Astrocyte of the cerebellum (primary cell): ENCODE measurements at regions not wholly inside any gene's neighbourhood (a gene's known extent, or its start where the extent isn't known, plus 50 kb on each side); places are given as distances from the start of the nearest gene placed in this dataset.

Source experiments
- DNase-seq: peaks from one replicate; pipeline ENCODE4 v3.0.0-alpha.2; 2011; ENCODE audit warnings: low read depth
- H3K4me3 ChIP-seq: 2 replicates; pipeline ENCODE4 v1.5.1; 2011; ENCODE audit warnings: mild to moderate bottlenecking, low read depth, low read length, moderate library complexity
- in situ Hi-C: cut with HindIII; loops from 2 replicates; pipeline ENCODE4 v1.10.0; 2017; ENCODE audit warnings: low sequenced_read_pairs
- TF ChIP-seq, protein P1 (sequence below): IDR thresholded peaks from 2 replicates; pipeline ENCODE4 v1.5.1; 2012; ENCODE audit warnings: low read length, low read depth, moderate library complexity, mild to moderate bottlenecking; ENCODE audit errors: missing control alignments

DNA sequence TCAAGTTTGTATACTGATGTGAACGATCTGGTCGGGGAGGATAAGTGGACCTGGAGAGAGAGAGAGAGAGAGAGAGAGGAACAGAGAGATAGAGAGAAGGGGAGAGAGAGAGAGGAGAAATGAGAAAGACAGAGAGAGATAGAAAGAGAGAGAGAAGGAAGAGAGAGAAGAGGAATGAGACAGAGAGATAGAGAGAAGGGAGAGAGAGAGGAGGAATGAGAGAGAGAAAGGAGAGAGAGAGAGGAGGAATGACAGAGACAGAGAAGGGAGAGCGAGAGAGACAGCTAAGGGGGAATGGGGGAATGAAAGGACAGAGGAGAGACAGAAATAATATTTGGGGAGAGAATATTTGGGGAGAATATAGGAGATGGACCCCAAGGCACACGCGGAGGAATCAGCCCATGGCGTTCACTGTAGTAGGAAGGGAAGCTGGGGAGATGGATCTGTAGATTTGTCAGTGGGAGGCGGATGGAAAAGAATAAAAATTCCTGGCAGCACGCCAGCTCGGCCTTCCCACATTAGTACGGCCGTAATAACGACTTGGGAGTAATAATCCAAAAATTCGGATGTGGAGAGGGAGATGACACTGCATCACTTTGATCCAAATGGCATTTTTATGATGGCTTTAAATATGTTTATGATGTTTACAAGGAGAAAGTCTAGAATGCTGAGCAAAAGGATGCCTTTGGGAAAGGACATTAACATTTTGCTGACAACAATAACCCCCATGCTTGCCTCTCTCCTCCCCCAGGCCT, 159.8 kb upstream of the KCNJ6 start:
- TF ChIP-seq, protein P1, sequence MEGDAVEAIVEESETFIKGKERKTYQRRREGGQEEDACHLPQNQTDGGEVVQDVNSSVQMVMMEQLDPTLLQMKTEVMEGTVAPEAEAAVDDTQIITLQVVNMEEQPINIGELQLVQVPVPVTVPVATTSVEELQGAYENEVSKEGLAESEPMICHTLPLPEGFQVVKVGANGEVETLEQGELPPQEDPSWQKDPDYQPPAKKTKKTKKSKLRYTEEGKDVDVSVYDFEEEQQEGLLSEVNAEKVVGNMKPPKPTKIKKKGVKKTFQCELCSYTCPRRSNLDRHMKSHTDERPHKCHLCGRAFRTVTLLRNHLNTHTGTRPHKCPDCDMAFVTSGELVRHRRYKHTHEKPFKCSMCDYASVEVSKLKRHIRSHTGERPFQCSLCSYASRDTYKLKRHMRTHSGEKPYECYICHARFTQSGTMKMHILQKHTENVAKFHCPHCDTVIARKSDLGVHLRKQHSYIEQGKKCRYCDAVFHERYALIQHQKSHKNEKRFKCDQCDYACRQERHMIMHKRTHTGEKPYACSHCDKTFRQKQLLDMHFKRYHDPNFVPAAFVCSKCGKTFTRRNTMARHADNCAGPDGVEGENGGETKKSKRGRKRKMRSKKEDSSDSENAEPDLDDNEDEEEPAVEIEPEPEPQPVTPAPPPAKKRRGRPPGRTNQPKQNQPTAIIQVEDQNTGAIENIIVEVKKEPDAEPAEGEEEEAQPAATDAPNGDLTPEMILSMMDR = no peak
- DNase-seq = no peak
- in situ Hi-C loops = no loop called here
- H3K4me3 ChIP-seq = no peak overlapping the region

DNA sequence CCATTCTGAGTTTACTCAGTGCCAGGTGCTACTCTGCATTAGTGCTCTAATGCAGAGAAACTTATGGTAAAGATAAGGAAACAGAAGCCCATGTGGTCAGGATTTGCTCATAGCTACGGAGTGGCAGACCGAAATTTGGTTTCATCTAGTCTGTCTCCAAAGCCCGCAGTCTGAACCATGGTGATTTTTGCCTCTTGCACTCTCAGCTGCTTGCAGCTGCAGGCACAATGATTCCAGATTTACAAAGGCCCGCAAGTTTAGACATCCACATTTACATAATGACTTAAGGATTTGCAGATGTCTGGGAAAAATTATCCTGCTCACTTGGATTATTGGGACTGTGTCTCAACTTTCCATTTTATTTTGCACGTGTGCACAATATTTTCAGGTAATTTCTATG, 161.3 kb upstream of the KCNJ6 start:
- no peak for DNase-seq
- in situ Hi-C loops = no loop called here
- no peak overlapping the region for H3K4me3 ChIP-seq
- TF ChIP-seq, protein P1 = no peak

DNA sequence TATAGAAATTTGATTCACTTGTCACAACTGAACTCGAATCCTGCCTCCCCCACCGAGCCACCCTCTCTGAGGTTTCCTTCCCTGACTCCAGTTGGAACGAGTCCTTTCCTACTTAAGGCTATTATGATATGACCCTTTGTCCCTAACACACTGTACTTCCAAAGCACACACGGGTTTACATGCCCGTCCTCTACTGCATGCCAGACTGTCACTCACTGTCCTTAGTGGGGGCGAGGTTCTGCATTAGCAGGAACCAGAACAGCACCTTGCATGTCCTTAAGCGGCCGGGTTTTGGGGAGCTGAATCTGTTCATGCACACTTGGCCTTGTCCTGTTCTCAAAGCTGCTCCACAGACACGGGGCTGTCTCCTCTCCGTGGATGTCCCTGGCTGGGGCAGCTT, 164.6 kb upstream of the KCNJ6 start:
- TF ChIP-seq, protein P1 = no peak
- no peak overlapping the region for H3K4me3 ChIP-seq
- no peak for DNase-seq
- in situ Hi-C loops = no loop called here

DNA sequence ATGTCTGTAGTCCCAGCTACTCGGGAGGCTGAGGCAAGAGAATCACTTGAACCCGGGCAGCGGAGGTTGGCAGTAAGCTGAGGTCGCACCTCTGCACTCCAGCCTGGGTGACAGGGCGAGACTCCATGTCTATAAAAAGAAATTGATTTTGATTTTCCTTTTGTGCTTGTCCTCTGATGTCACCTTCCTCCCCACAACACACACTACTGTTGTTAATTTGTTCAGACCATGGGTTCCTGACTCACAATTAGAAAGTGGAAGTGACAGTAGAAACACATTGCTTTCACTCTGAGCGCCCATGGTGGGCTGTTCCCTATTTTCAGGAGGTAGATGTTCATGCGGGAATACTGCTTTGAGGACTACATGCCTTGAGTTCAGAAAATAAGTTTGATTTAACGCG, 165.5 kb upstream of the KCNJ6 start:
- H3K4me3 ChIP-seq = no peak overlapping the region
- no peak for DNase-seq
- TF ChIP-seq, protein P1 = no peak
- in situ Hi-C loops = no loop called here

DNA sequence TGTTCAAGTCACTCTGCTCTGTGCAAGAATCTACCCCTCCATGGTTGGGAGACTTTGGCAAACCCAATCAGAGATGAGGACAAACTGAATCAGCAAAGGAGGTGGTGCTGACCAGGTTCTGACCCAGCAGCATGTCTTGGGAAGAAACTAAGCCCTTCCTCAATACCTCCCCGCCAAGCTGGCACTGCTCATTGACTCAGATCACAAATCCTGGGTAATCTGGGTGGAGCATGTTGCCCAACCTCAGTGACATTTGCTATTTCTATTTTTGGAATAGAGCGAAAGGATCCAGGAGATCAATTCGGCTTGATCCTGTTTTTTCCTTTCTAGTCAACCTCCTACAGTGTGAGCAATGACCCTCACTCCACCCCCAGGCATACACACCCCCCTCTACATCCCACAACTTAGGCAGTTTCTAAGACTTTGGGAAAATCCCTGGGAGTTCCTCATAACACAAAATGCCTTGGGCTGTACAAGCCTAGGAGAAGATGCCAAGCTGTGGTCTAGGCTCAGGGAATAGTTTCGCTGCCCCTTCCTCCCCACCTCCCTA, 166.8 kb upstream of the KCNJ6 start:
- in situ Hi-C loops = no loop called here
- TF ChIP-seq, protein P1 = no peak
- H3K4me3 ChIP-seq = no peak overlapping the region
- no peak for DNase-seq

DNA sequence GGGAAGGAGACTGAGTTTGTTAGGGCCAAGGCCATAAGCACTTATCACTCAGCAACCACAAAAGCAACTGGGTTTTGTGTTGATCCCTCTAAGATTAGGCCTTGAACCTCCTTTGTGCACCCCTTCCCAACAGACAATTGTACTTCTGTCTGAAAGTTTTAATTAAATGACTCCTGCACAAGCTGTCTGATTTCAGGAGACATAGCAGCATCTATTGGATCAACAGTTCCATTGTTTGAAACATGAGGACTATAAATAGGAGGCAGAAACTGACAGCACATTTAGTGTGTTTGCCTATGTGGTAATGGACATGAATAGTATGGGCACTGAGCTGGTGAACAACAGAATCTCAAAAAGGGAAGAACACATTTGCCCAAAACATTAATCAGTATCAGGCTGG, 167.3 kb upstream of the KCNJ6 start:
- no peak for DNase-seq
- TF ChIP-seq, protein P1 = no peak
- in situ Hi-C loops = no loop called here
- no peak overlapping the region for H3K4me3 ChIP-seq
